Heart left ventricle (tissue), 16 donors: ENCODE measurements at regions not wholly inside any gene's neighbourhood (a gene's known extent, or its start where the extent isn't known, plus 50 kb on each side); places are given as distances from the start of the nearest gene placed in this dataset.

ENCODE experiments used
- ATAC-seq, 4 donors: fragments of 200-7000 bp; cut with Tn5 transposase; one replicate each; pipeline ENCODE4 v1.9.1; 2020 to 2022; ENCODE audit warnings: moderate library complexity in 4 of 4, mild to moderate bottlenecking in 3 of 4, moderate number of reproducible peaks in 1 of 4
- DNase-seq, 5 donors: peaks; one replicate each; pipeline ENCODE4 v3.0.0-alpha.2; 2020
- H3K27ac ChIP-seq, 12 donors: fragments of 200-600 bp; sonication (generic) in 4 of 12; one replicate each; pipeline versions ENCODE4 v1.5.0 to v1.8.0; 2016 to 2022; ENCODE audit warnings: mild to moderate bottlenecking in 2 of 12
- H3K27me3 ChIP-seq, 9 donors: fragments of 200-600 bp; sonication (generic) in 2 of 9; one replicate each; pipeline versions ENCODE4 v1.5.1 to v1.8.0; 2016 to 2022; ENCODE audit warnings: mild to moderate bottlenecking in 3 of 9
- H3K36me3 ChIP-seq, 9 donors: fragments of 200-600 bp; sonication (generic) in 2 of 9; one replicate each; pipeline versions ENCODE4 v1.5.0 to v1.8.0; 2018 to 2022; ENCODE audit warnings: mild to moderate bottlenecking in 2 of 9
- H3K4me1 ChIP-seq, 12 donors: fragments of 200-600 bp; sonication (generic) in 4 of 12; one replicate each; pipeline versions ENCODE4 v1.5.0 to v1.8.0; 2016 to 2022; ENCODE audit warnings: mild to moderate bottlenecking in 3 of 12
- H3K4me3 ChIP-seq, 12 donors: fragments of 200-600 bp; sonication (generic) in 4 of 12; one replicate each; pipeline versions ENCODE4 v1.5.0 to v1.8.0; 2017 to 2022; ENCODE audit warnings: mild to moderate bottlenecking in 9 of 12, moderate library complexity in 4 of 12
- H3K9me3 ChIP-seq, 12 donors: fragments of 200-600 bp; sonication (generic) in 4 of 12; one replicate each; pipeline versions ENCODE4 v1.5.0 to v1.8.0; 2016 to 2022; ENCODE audit warnings: mild to moderate bottlenecking in 1 of 12
- POLR2A ChIP-seq, 2 donors: fragments of 450-650 bp; IDR thresholded peaks; one replicate each; pipeline ENCODE4 v1.6.1; 2017; ENCODE audit warnings: antibody characterized with exemption in 2 of 2, mild to moderate bottlenecking in 2 of 2, moderate library complexity in 2 of 2
- WGBS, 4 donors: extraction: QIAGEN DNeasy Blood & Tissue Kit in 2 of 4; methylation state at CpG; one replicate each; pipeline versions ENCODE4 v1.1.5 to v1.1.7; 2013 to 2018; 5-methylcytosine and 5-hydroxymethylcytosine counted together
- intact Hi-C, 10 donors: fragments of 100-400 bp; cut with DNase I; formaldehyde crosslinking; loops; one replicate each; pipeline versions ENCODE4 v1.11.1 to v1.14.2; 2022
- TF ChIP-seq, protein P1 (sequence below), 12 donors: fragments of 200-600 bp; sonication (generic) in 4 of 12; IDR thresholded peaks; one replicate each; pipeline versions ENCODE4 v1.5.0 to v1.8.0; 2018 to 2022; ENCODE audit warnings: antibody characterized with exemption in 12 of 12, mild to moderate bottlenecking in 5 of 12
- donor health status: ischemic (EF 13 %, LVEDD 7.1; RV severe dilation, severe dysfunction).
- donor health status: healthy with polysubstance abuse.
- donor health status: DM: no; HTN: yes; CAD: no.
- donor health status: DM: no; HTN: no; CAD: no.
- donor health status: ischemic (EF 25% LVEDD 6.9; RV normal size, moderate dysfunction).
- donor health status: ischemic (EF 25% LVEDD 5.7; RV mildly dilated, moderate dysfunction).
- donor health status: healthy.
- donor health status: DM: yes; HTN: yes; CAD: no.
- donor health status: ischemic (EF 35%, LVEDD 5.7; RV mildly dilated, moderate dysfunction).
- donor health status: nonischemic (EF 11% LVEDD 7.7; RV severe dilation, severe dysfunction).
- donor health status: DM: yes; HTN: yes; CAD: no.
- donor health status: PGD.
- donor health status: ischemic (EF 29% LVEDD 5.4; RV normal size, mild dysfunction).
- donor health status: nonischemic (EF 23%, LVEDD 6.1; RV moderate dilation, normal function).

GRCh38 chrX:39990388-39990787 lies 107.4 kb downstream of the BCOR start:
- WGBS, 4 donors = 15 to 40% (median 25%) methylated on average over 2 of the region's 2 CpGs
- peaks cover 0 to 6% (median 0%) of the 10 kb centered on the region in 9 donors for H3K27me3 ChIP-seq
- ATAC-seq (peak in 3 of 4 donors; percentile 41 to 69 (median 66)), DNase-seq (no peak)
- intact Hi-C loops = no loop called here
- no peaks in the 10 kb centered on the region for H3K36me3 ChIP-seq
- H3K4me1 ChIP-seq = no peaks in the 10 kb centered on the region
- H3K9me3 ChIP-seq = no peaks in the 10 kb centered on the region
- TF ChIP-seq, protein P1, sequence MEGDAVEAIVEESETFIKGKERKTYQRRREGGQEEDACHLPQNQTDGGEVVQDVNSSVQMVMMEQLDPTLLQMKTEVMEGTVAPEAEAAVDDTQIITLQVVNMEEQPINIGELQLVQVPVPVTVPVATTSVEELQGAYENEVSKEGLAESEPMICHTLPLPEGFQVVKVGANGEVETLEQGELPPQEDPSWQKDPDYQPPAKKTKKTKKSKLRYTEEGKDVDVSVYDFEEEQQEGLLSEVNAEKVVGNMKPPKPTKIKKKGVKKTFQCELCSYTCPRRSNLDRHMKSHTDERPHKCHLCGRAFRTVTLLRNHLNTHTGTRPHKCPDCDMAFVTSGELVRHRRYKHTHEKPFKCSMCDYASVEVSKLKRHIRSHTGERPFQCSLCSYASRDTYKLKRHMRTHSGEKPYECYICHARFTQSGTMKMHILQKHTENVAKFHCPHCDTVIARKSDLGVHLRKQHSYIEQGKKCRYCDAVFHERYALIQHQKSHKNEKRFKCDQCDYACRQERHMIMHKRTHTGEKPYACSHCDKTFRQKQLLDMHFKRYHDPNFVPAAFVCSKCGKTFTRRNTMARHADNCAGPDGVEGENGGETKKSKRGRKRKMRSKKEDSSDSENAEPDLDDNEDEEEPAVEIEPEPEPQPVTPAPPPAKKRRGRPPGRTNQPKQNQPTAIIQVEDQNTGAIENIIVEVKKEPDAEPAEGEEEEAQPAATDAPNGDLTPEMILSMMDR (IDR thresholded peaks at IDR 0.05) = no peak
- TF ChIP-seq POLR2A (IDR thresholded peaks at IDR 0.05) = no peak
- no peak overlapping the region for H3K27ac ChIP-seq
- no peak overlapping the region for H3K4me3 ChIP-seq

- DNase-seq (no peak), ATAC-seq (no peak)
- Histone ChIP-seq H3K4me3 (no peak overlapping the region), H3K27ac (no peak overlapping the region), H3K4me1 (no peaks in the 10 kb centered on the region), H3K36me3 (no peaks in the 10 kb centered on the region), H3K27me3 (peaks cover 0 to 6% (median 0%) of the 10 kb centered on the region in 9 donors), H3K9me3 (no peaks in the 10 kb centered on the region)
- WGBS, 4 donors = 78 to 93% (median 86%) methylated on average over 7 of the region's 7 CpGs
- TF ChIP-seq, protein P1 (IDR thresholded peaks at IDR 0.05) = no peak
- no peak for TF ChIP-seq POLR2A (IDR thresholded peaks at IDR 0.05)
- intact Hi-C loops = no loop called here
These were observed 105.5 kb downstream of the BCOR start for GRCh38 chrX:39992300-39992699.

- intact Hi-C loops = loop anchor here in 1 of 10 donors (5.0 kb wide), 1 partner anchor 537 kb away; no protein-coding TSS in a partner anchor
- no peak for DNase-seq
- H3K4me3 ChIP-seq = no peak overlapping the region
- no peaks in the 10 kb centered on the region for H3K27me3 ChIP-seq
- TF ChIP-seq, protein P1 (IDR thresholded peaks at IDR 0.05) = no peak
- TF ChIP-seq POLR2A (IDR thresholded peaks at IDR 0.05) = no peak
- no peak for ATAC-seq
- no peaks in the 10 kb centered on the region for H3K9me3 ChIP-seq
- WGBS, 4 donors = 85 to 97% (median 92%) methylated on average over 9 of the region's 9 CpGs
- no peak overlapping the region for H3K27ac ChIP-seq
- H3K36me3 ChIP-seq = no peaks in the 10 kb centered on the region
- no peaks in the 10 kb centered on the region for H3K4me1 ChIP-seq
These were observed 102.3 kb downstream of the BCOR start for GRCh38 chrX:39995457-39995856.

- ATAC-seq (peak in 2 of 4 donors; percentile 42 to 49), DNase-seq (no peak)
- WGBS, 4 donors = 52 to 71% (median 67%) methylated on average over 7 to 8 of the region's 8 CpGs
- Histone ChIP-seq H3K27me3 (peaks cover 0 to 2% (median 0%) of the 10 kb centered on the region in 9 donors), H3K36me3 (no peaks in the 10 kb centered on the region), H3K4me1 (no peaks in the 10 kb centered on the region), H3K27ac (no peak overlapping the region), H3K9me3 (no peaks in the 10 kb centered on the region), H3K4me3 (no peak overlapping the region)
- TF ChIP-seq, protein P1 (IDR thresholded peaks at IDR 0.05) = no peak
- no peak for TF ChIP-seq POLR2A (IDR thresholded peaks at IDR 0.05)
- intact Hi-C loops = loop anchor here in 1 of 10 donors (5.0 kb wide), 1 partner anchor 536 kb away; no protein-coding TSS in a partner anchor
These were observed 101.2 kb downstream of the BCOR start for GRCh38 chrX:39996536-39996935.
